Fibroblast of skin of left biceps (primary cell): ENCODE measurements at regions not wholly inside any gene's neighbourhood (a gene's known extent, or its start where the extent isn't known, plus 50 kb on each side); places are given as distances from the start of the nearest gene placed in this dataset.

Source experiments
- DNase-seq, 2 experiments: peaks; one replicate each; pipeline ENCODE4 v3.0.0-alpha.2; 2013; ENCODE audit warnings: low read depth in 2 of 2

DNA sequence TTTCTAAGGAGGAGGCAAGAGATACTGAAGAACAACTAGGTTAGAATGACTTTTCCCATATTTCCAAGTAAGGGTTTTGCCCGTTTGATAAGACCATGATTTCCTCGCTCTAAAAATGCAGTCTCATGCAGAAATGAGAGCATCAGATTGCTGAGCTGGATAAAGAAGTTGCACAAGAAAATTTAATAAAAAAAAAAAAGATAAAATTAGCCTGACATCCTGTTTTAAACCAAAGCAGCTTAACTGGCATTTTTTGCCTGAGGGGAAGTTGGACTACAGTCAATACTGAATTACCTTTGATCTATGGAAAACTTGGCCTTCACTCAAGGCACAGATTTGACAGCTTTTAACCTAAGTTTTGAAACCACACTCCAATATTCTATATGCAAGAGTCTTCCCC is 208.4 kb downstream of the GASK1B start:
- no peak for DNase-seq

DNA sequence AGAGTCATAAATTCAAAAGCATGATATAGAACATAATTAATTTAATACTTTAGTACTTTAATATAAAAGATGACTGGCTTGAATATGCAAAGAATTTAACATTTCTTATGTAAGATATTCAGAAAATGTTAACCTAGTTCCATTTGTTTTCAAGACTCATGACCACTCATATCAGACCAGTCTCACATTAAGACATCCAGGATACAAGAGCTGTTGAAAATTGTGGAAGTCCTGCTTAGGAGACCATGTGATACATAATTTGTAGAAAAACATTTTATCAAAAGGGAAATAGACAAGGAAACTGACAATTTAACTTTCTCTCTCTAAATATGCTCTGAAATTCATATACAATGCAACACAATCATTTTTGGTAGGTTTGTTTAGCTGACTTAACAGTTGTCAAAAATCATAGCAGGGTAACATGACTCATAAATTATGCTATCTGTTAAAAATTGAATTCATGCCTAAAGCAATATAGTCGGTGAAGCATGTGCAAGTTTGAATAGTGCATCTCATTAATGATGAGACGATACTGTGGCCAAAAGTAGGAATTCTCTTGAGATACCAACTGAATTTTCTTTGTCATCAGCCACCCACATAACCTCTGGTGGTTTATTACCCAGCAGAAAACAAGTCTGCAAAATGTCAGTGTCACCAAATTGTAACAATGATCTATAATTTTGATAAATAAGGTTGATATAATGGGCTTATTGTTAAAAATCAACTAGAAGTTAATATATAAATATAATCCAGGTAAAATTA is 211.4 kb downstream of the GASK1B start:
- no peak for DNase-seq

DNA sequence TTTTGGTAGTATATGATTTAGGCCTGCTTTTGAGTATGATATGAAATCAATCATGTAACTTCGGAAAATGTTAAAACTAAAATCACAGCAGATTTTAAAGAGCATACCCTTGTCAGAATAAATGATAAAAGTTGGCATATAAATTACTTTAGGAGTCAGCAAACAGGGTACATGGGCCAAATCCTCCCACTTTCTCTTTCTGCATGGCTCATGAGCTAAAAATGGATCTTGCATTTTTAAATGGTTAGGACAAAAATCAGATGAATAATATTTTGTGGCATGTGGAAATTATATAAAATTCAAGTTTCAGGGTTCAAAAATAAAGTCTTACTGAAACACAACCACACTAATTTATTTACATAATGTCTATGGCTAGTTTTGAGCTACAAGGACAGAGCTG is 214.9 kb downstream of the GASK1B start:
- DNase-seq, result no peak

DNA sequence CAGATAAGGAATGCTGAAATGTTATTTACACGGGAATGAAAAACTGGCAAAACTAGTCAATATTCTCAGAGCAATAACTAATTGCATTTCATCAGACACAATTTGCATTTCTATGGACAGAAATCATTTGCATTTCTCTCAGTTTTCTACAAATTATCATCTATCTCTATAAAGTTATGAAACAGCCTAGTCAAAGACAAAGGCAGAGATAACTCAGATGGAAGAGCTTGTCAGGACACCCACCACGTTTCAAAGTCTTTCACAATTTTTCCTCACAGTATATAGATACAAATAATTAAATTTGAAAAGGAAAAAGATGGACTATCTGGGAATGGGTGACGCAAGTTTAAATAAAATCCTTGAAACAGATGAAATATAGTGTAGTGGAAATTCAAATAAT is 230.8 kb downstream of the GASK1B start:
- DNase-seq, result no peak

DNA sequence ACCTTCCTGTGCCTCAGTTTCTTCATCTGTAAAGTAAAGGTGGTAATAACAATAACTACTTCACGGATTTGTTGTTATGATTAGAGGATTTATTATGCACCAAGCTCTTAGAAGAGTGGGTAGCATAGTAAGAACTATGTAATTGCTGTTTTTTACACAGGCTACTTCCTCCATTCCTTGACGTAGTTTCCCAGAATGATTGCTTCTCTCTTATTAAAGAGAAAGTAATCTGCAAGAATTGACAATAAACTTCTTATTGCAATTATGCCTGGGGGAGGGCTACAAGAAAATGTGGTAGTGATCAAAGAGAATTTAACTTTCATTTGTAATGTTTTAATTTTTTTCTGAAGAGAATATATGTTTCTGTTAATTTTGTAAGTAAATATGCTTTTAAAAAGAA is 238.7 kb downstream of the GASK1B start:
- no peak for DNase-seq

DNA sequence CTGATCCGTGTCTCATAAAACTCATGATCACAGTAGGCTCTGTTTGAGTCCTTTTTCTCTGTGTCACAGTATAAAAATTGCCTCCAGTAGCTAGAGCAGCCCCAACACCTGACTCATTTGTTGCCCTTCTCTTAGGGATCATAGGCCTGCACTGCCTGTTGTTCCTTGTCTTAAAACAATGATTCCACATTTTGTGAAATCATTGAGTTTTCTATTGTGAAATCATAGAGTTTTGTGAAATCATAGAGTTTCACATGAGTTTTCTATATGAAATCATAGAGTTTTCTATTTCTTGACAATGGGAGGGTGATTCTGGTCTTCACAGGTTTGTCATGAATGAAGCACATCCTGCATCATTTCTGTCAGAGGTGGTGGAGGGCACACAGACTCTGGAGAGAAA is 239.9 kb downstream of the GASK1B start:
- no peak for DNase-seq

DNA sequence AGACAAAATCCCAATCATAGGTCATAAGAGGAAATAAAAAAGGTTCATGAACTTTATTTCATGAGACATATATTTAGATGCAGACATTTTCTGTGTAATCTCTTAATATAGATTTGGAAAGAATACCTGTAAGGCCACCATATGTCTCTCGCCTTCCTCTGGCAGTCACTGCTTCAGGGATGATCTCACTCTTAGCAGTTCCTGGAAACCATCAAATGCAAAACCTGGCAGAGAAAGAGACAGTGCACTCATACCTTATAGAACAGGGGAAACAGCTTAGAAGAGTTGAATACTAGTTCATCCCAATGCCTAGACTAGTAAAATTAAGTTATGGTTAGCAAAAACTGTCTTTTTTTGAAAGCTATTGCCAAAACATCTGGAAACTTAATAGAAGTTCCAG is 243.3 kb downstream of the GASK1B start:
- no peak for DNase-seq

DNA sequence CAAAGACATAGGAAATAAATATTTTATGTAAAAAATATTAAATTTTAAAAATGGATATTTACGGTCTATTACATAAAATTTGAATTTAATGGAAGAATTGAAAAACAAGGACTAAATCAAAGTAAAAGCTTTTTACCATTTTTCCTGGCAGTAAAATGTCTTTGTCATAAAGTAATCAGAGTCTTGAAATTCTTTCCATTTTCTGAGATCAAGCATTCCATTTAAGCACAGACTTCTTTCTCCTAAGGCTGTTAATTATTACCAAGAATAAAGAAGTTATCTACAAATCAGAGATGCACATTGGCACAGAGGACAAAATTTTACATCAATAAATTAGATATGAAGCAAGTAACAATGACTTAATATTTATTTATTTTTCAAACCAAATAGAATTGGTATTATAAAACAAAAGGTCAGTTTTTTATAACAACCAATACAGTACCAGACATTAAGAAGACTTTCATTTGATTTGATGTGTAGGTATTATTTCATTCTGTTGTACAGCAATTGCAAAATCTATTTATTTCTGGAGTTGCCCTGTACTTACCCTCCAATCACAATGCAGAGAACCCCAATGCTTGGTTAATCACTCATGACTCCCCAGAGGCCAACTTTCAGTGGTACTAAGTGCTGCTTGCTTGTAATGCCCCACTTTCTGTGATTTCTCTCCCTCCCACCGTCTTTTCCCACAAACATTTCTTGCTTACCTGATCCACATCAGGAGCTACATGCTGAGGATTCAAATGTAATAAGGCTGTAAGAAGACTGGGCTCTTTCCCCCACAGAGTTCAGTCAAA is 254.6 kb downstream of the GASK1B start:
- no peak for DNase-seq

DNA sequence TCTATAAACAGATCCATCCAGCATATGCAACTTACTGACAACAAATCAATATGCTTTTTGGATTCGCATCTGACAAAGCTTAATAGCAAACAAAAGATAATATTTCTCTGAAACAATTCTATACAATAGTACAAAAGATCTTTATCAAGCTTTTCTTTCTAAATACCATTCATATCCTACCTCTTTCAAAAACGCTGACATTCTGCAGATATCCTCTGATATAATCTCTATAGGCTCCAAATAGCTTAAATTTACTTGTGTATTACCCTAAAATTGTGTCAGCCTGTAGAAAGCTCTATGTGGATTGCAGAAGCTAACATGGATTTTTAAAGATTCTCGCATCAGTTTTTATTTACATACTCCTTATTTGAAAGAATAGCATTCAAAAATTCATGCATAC is 260.6 kb downstream of the GASK1B start:
- DNase-seq, result no peak

DNA sequence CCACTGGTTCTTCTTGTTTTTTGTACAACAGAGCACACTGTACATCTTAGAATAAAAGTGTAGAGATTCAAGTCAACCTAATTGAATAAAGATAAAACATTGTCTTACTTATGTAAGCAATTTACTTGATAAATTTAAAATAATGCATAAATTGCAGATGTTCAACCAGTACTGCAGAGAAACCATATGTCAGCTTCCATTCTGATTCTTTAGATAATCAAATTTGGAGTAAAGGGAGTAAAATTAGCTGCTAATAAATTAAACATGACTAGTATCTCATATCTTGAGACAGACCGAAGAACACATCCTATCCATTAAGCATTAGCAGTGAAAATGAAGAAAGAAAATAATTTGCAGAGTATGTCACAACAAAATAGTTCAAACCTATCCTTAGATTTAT is 261.2 kb downstream of the GASK1B start:
- no peak for DNase-seq

DNA sequence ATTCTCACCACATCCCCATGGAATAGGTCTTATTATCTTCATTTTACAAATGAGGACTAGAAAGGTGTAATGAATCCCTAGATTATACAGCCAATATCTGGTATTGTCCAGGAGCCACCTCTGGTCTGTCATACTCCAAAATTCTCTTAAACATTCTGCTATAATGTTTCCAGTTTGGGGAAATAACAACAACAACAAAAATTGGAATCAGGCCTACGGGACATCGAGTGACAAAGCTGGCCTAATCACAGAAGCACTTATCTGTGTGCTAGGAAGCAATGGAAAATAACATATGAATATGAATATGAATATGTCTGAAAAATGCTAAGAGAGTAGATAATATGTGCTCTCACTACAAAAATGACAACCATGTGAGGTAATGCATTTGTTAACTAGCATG is 264.1 kb downstream of the GASK1B start:
- no peak for DNase-seq

DNA sequence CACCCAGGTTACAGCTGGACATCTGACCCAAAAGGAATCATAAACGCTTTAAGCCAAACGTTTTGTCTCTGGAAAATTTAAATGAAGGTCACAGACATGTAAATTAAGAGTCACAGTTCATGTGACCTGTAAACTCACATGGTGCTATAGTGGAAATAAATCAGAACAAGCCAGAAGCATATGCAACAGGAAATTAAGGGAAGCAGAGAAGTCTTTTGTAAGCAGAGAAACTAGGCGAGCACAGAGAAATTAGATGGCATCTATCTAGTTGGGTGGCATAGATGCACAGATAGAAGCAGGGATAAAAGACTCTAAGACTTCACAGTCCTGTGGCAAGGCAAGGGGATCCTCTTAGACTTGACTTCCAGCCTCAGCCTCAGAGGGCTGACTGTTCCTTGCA is 264.8 kb downstream of the GASK1B start:
- DNase-seq, result no peak

DNA sequence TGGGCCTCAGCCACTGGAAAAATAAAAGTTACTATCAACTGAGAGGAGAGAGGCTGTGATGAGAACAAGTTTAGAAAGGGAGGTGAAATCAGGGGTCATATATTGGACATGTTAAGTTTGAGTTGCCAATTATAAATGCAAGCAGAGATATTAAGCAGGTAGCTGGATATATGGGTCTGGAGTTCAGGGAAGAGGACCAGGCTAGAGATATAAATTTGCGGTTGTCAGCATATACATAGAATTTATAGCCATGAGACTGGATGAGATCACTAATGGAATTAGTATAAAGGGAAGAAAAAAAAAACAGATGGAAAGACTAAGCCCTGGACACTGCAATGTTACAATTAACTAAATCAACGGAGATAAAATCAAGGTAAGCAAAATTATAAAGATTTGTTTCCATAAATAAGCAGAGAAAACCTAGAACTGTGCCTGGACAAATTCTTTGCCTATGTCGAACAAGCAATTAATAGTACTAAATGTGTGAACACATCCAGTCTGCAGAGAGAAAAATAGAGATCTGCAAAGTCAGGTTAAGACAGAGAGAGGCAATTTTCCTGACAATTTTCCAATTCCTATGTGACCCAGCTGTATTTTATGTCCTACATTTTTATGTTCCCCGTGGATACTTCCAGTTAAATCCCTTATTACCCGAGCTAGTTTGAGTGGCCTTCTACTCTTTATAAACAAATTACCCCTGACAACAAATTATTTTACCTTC is 265.4 kb downstream of the GASK1B start:
- no peak for DNase-seq

DNA sequence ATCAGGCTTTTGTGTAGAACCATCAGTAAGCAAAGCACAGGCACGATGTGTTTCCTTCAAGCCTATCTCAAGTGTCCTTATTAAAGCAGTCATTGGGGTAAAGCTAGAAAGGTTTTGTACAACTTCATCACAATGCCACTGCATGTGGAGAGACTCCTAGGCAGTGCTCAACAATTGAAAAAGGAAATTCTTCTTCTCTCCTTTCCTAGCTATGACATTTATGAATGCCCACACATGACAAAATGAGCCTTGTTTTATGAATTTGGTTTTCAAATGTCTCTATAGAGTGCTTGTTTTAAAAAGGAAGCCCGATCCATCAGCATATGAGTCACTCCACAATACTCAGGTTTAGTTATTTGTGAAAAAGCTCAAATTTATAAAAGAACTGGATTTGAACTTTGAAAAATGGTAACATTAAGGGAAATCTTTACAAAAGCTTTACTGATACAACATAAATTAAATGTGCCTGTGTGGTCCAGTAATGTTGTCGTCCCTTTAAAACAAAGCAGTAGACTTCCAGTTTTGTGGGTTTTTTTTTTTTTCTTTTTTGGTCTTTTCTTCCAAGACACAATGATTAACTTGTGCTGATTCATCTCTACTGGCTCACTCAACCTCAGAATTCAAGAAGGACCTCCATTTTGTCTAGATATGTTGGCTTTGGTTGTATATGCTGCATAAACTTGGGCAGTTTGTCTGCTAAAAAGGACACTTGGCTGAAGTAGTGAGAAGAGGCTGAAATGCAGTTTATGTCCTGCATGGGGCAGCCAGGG is 273.8 kb downstream of the GASK1B start:
- DNase-seq, result no peak

DNA sequence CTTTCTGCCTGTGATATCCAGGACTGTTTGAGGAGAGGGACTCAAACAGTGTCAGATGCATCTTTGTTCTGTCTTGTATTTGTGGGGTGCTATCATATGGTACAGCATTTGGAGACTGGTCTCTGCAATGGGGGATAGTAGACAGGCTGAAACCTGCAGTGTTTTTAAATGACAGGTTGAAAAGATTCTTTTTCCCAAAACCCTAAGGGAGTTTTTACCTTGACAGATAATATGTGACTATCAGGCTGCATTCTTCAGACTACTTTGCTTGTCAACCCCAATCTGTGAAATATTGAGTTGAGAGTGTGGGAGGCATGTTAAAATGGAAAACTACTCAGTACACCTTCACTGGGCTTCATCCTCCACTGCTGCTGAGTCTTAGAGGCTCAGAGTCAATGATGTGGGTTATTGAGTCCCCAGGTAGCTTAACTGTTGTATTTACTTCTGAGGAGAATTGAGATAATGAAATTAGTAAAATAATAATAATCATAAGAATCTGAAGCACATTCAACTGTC is 274.9 kb downstream of the GASK1B start:
- DNase-seq, result no peak

DNA sequence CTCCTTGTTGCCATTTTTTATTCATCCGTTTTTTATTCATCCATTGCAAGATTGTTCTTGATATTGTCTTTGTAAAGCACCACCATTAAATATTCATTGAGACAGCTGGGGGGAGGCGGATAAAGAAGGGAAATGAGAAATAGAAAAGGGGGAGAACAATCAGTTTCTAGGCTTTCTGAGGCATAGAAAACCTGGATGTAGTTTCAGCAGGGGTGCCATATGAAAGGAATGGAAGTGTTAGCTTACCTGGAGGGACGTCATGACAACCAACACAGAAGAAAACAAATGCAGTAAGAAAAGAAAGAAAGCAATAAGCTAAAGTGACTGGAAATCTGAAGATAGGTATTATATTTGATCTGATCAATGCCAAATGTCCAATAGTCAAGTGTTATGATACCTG is 276.1 kb downstream of the GASK1B start:
- no peak for DNase-seq

DNA sequence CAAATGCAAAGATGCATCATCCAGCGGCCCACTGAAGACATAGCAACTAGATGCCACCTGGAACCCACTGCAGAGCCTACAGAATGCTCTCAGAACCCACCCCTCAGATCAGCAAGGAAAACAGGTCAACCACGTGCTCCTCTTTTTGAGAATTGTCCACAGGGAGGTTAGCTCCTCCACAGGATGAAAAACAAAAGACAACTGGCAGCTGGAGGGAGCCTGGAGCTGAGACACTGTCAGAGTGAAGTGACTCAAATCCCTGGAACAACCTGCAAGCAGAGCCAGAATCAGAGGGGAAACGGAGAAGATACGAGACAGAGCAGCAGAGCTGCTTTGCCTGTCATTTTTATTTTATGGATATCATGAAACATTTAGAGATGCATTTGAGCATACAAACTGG is 277.6 kb downstream of the GASK1B start:
- no peak for DNase-seq

DNA sequence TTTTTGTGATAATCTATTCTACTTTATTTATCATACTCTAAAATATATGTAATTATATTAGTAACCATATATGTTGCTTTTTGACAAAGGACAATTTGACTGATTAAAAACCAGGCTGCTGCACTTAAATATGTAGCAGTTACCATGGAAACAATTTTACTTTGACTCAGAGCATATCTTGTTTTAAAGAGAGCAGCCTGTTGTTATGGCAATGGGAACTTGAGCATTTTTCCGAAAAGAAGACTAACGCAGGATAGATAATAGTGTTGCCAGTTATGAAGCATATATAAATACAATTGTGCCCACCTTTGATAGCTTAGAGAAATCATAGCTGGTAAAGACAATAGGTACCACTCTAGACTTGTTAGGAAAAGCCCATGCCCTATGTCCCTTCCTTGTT is 283.0 kb downstream of the GASK1B start:
- no peak for DNase-seq

DNA sequence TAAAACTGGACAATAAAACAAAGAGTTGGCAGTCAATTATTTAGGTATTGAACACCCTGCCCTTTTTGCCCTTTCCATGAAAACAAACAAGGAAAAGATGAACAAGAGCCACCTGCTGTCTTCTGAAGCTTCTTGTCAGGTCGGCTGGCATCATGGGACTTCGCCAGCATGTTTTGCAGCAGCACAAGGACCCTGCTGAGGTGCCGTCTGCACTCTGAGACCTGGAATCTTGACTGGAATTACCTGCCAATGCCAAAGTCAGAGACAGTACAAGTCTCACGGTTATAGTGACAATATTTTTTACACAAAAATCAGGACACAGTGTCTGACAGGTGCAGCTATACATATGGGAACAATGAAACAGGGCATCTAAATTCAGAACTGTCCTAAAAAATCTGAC is 284.5 kb downstream of the GASK1B start:
- DNase-seq, result no peak

DNA sequence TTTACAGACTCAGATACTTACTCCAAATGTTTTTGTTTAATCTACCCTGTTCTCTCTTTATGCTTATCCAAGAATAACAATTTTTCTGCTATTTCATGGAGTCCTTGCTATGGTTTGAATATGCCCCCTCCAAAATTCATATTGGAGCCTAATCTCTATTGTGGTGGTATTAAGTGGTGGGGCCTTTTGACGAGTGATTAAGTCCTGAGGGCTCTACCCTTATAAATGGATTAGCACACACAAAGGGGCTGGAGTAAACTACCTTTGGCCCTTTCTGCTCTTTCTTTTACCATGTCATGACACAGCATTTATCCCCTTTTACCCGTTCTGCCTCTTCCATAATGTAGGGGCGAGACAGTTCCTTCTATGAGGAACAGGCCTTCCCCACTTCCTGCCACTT is 285.5 kb downstream of the GASK1B start:
- DNase-seq, result no peak

DNA sequence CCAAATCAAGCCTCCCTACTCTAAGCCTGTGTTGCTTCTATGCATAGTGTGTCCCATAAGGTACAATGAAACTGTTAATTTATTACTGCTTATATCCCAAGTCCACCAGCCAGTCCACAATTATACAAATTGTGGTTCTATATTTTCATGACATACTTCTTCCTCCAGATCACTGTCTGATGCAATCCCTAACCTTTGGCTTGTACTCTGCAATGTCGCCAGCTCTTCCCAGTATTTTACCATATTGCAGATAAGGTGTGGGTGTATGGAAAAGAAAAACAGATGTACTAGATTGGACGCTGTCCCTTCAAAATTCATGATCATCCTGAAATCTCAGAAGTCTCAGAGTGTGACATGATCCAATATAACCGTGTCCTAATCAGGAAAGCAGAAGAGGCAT is 286.2 kb downstream of the GASK1B start:
- no peak for DNase-seq

DNA sequence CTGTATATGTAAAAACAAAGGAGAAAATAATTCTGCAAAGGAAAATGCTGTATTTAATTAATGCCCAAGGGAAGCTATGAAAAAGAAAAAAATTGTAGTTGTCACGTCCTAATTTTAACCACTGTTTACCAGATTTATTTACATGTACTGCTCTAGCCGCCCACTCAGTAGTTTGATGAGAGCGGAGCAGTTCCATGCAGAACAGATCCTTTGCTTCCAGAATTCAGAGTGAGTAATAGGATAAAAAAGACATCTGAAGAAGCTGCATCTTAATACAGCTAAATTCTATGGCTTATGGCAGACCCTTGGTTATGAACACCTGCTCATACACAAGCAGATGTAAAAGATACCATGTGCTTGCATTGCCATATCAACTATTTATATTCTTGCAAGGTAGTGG is 287.0 kb downstream of the GASK1B start:
- no peak for DNase-seq
